Spleen (tissue), 11 donors: ENCODE measurements at regions not wholly inside any gene's neighbourhood (a gene's known extent, or its start where the extent isn't known, plus 50 kb on each side); places are given as distances from the start of the nearest gene placed in this dataset.

Experiments
- DNase-seq: peaks from one replicate; pipeline ENCODE4 v3.0.0-alpha.2; 2020
- H3K27ac ChIP-seq, 8 donors: fragments of 200-600 bp; sonication (generic) in 7 of 8; 1 replicate in 4 of 8; 2 replicates in 4 of 8; pipeline versions ENCODE4 v1.5.0 to v1.8.0; 2016 to 2021; ENCODE audit warnings: inconsistent platforms in 4 of 8, mild to moderate bottlenecking in 4 of 8, moderate library complexity in 1 of 8
- H3K27me3 ChIP-seq, 7 donors: fragments of 200-600 bp; sonication (generic) in 6 of 7; replicated peaks in 1 of 7; 1 replicate in 4 of 7; 2 replicates in 3 of 7; pipeline versions ENCODE4 v1.5.0 to v1.8.0; 2016 to 2021; ENCODE audit warnings: inconsistent platforms in 3 of 7, mild to moderate bottlenecking in 1 of 7
- H3K36me3 ChIP-seq, 6 donors: fragments of 200-600 bp; sonication (generic) in 5 of 6; 1 replicate in 4 of 6; 2 replicates in 2 of 6; pipeline versions ENCODE4 v1.5.0 to v1.8.0; 2016 to 2021; ENCODE audit warnings: inconsistent platforms in 2 of 6
- H3K4me1 ChIP-seq, 6 donors: fragments of 200-600 bp; sonication (generic) in 5 of 6; 1 replicate in 3 of 6; 2 replicates in 3 of 6; pipeline versions ENCODE4 v1.5.0 to v1.8.0; 2016 to 2021; ENCODE audit warnings: inconsistent platforms in 3 of 6
- H3K4me3 ChIP-seq, 8 donors: fragments of 200-600 bp; sonication (generic) in 7 of 8; 1 replicate in 4 of 8; 2 replicates in 4 of 8; pipeline versions ENCODE4 v1.5.0 to v1.8.0; 2016 to 2021; ENCODE audit warnings: inconsistent platforms in 4 of 8, mild to moderate bottlenecking in 4 of 8, moderate library complexity in 2 of 8
- H3K9me3 ChIP-seq, 8 donors: fragments of 200-600 bp; sonication (generic) in 7 of 8; 1 replicate in 4 of 8; 2 replicates in 4 of 8; pipeline versions ENCODE4 v1.5.0 to v1.8.0; 2016 to 2021; ENCODE audit warnings: inconsistent platforms in 4 of 8
- POLR2A ChIP-seq, 3 donors: fragments of 450-650 bp; IDR thresholded peaks; one replicate each; pipeline ENCODE4 v1.5.1; 2017; ENCODE audit warnings: antibody characterized with exemption in 3 of 3, mild to moderate bottlenecking in 1 of 3
- POLR2AphosphoS5 ChIP-seq, 3 donors: sonication (generic); formaldehyde crosslinking; IDR thresholded peaks; one replicate each; pipeline ENCODE4 v1.5.1; 2017; ENCODE audit warnings: antibody characterized with exemption in 3 of 3
- WGBS, 5 donors: extraction: QIAGEN DNeasy Blood & Tissue Kit in 3 of 5; methylation state at CpG; one replicate each; pipeline versions ENCODE4 v1.1.5 to v1.1.7; 2013 to 2018; 5-methylcytosine and 5-hydroxymethylcytosine counted together
- intact Hi-C: fragments of 100-400 bp; cut with DNase I; formaldehyde crosslinking; loops from one replicate; pipeline ENCODE4 v1.15.0; 2023; ENCODE audit warnings: low total_unique reads
- TF ChIP-seq, protein P1 (sequence below), 11 experiments: fragments of 200-600 bp in 7 of 11; fragments of 450-650 bp in 4 of 11; sonication (generic) in 4 of 11; IDR thresholded peaks in 8 of 11; conservative IDR thresholded peaks in 3 of 11; 1 replicate in 7 of 11; 2 replicates in 4 of 11; pipeline versions ENCODE4 v1.4.0 to v1.8.0; 2016 to 2021; ENCODE audit warnings: antibody characterized with exemption in 11 of 11, inconsistent platforms in 4 of 11, mild to moderate bottlenecking in 1 of 11
- donor health status: healthy with polysubstance abuse.
- donor health status: DM: no; HTN: no; CAD: no; lungs with moderate emphysema.
- donor health status: DM: no; HTN: no; CAD: no.
- donor health status: Bipolar disorder and iron deficiency.
- donor health status: healthy.
- donor health status: DM: no; HTN: no; CAD: no.
- donor health status: DM: yes; HTN: yes; CAD: no.

- intact Hi-C loops, result no loop called here
- DNase-seq, result no peak
Measured at GRCh38 chr1:208308221-208308620, 64.0 kb upstream of the PLXNA2 start.

DNA sequence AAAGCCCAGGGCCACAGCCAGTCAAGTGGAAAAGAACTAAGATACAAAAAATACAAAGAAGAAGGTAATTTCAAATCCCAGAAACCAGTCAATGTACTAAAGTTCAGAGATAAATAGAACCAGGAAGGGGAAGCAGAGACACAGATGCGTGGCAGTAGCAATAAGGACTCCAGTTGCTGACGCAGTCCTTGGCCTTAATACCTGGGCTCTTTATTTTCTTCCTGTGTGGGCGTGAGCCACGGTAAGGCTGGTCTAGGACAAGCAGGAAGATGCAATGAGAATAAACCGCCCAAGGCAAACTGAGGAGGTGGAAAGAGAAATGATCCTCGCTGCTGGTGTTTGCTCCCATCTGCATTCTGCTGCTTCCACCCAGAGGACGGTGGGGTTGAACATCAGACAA is 65.6 kb upstream of the PLXNA2 start:
- no peak for DNase-seq
- 64 to 74% (median 69%) methylated on average over 7 of the region's 7 CpGs for WGBS, 5 donors
- Histone ChIP-seq H3K36me3 (no peaks in the 10 kb centered on the region), H3K27me3 (peaks cover 0 to 23% (median 3%) of the 10 kb centered on the region in 7 donors), H3K4me3 (no peak overlapping the region), H3K4me1 (no peaks in the 10 kb centered on the region), H3K9me3 (no peaks in the 10 kb centered on the region), H3K27ac (no peak overlapping the region)
- TF ChIP-seq POLR2AphosphoS5 (IDR thresholded peaks at IDR 0.05), result no peak
- no peak for TF ChIP-seq POLR2A (IDR thresholded peaks at IDR 0.05)
- TF ChIP-seq, protein P1, sequence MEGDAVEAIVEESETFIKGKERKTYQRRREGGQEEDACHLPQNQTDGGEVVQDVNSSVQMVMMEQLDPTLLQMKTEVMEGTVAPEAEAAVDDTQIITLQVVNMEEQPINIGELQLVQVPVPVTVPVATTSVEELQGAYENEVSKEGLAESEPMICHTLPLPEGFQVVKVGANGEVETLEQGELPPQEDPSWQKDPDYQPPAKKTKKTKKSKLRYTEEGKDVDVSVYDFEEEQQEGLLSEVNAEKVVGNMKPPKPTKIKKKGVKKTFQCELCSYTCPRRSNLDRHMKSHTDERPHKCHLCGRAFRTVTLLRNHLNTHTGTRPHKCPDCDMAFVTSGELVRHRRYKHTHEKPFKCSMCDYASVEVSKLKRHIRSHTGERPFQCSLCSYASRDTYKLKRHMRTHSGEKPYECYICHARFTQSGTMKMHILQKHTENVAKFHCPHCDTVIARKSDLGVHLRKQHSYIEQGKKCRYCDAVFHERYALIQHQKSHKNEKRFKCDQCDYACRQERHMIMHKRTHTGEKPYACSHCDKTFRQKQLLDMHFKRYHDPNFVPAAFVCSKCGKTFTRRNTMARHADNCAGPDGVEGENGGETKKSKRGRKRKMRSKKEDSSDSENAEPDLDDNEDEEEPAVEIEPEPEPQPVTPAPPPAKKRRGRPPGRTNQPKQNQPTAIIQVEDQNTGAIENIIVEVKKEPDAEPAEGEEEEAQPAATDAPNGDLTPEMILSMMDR (IDR thresholded peaks at IDR 0.05 in 8 of 11, conservative IDR thresholded peaks at IDR 0.05 in 3 of 11), result no peak
- intact Hi-C loops, result no loop called here

More at GRCh38 chr1:208308221-208308620, 64.0 kb upstream of the PLXNA2 start:
- 76 to 87% (median 85%) methylated on average over 3 of the region's 3 CpGs for WGBS, 5 donors
- Histone ChIP-seq H3K27me3 (peaks cover 0 to 19% (median 2%) of the 10 kb centered on the region in 7 donors), H3K4me1 (no peaks in the 10 kb centered on the region), H3K4me3 (no peak overlapping the region), H3K27ac (no peak overlapping the region), H3K9me3 (no peaks in the 10 kb centered on the region), H3K36me3 (no peaks in the 10 kb centered on the region)
- TF ChIP-seq POLR2AphosphoS5 (IDR thresholded peaks at IDR 0.05), result no peak
- no peak for TF ChIP-seq POLR2A (IDR thresholded peaks at IDR 0.05)
- TF ChIP-seq, protein P1 (IDR thresholded peaks at IDR 0.05 in 8 of 11, conservative IDR thresholded peaks at IDR 0.05 in 3 of 11), result no peak

DNA sequence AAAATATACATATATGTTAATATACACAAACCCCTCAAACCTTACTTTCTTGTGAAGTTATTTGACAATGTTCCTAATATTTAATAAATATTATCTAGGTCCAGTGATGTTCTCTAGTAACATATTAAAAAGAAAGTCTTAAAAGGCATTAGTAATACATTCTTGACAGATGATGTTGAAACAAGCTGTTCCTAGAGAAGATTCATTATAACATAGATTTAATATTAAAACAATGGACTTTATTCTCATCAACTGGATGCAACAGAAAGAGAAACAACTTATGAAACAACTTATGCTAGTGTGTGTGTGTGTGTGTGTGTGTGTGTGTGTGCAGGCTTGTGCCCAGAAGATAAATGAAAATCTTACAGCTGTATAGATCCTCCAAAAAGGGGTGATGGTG is 68.5 kb upstream of the PLXNA2 start:
- Histone ChIP-seq H3K27me3 (peaks cover 0 to 42% (median 3%) of the 10 kb centered on the region in 7 donors), H3K9me3 (no peaks in the 10 kb centered on the region), H3K27ac (no peak overlapping the region), H3K4me1 (no peaks in the 10 kb centered on the region), H3K36me3 (no peaks in the 10 kb centered on the region), H3K4me3 (no peak overlapping the region)
- TF ChIP-seq POLR2AphosphoS5 (IDR thresholded peaks at IDR 0.05), result no peak
- TF ChIP-seq, protein P1 (IDR thresholded peaks at IDR 0.05 in 8 of 11, conservative IDR thresholded peaks at IDR 0.05 in 3 of 11), result no peak
- intact Hi-C loops, result no loop called here
- no peak for DNase-seq

DNA sequence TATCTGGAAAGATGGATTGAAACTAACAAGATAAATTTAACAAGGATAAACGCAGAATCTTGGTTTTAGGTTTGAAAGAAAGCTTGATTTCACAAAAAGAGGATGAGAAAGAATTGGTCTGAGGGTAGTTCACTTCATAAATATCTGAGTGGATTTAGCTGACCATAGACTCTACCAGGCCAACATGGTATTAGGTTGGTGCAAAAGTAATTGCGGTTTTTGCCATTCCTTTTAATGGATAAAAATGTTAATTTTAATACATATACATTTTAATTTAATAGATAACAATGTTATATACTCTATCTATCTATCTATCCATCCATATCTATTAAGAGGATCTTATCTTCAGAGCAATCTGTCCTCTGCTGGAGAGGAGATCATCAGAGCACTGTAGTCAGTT is 70.2 kb upstream of the PLXNA2 start:
- H3K27ac ChIP-seq, result no peak overlapping the region
- peaks cover 0 to 56% (median 3%) of the 10 kb centered on the region in 7 donors for H3K27me3 ChIP-seq
- DNase-seq, result no peak
- no peak overlapping the region for H3K4me3 ChIP-seq
- WGBS, 5 donors, result 72 to 88% (median 76%) methylated on average over 2 of the region's 2 CpGs
- H3K4me1 ChIP-seq, result no peaks in the 10 kb centered on the region
- intact Hi-C loops, result no loop called here
- no peaks in the 10 kb centered on the region for H3K9me3 ChIP-seq
- H3K36me3 ChIP-seq, result no peaks in the 10 kb centered on the region
- TF ChIP-seq POLR2A (IDR thresholded peaks at IDR 0.05) (no peak), POLR2AphosphoS5 (IDR thresholded peaks at IDR 0.05) (no peak)
- TF ChIP-seq, protein P1 (IDR thresholded peaks at IDR 0.05 in 8 of 11, conservative IDR thresholded peaks at IDR 0.05 in 3 of 11), result no peak
